Right kidney (tissue), 1 donor: ENCODE measurements at regions not wholly inside any gene's neighbourhood (a gene's known extent, or its start where the extent isn't known, plus 50 kb on each side); places are given as distances from the start of the nearest gene placed in this dataset.

Source experiments
- DNase-seq: peaks from one replicate; pipeline ENCODE4 v3.0.0-alpha.2; 2016

- no peak for DNase-seq
Observed at GRCh38 chr3:110767156-110767555, 304.5 kb upstream of the NECTIN3 start.

DNA sequence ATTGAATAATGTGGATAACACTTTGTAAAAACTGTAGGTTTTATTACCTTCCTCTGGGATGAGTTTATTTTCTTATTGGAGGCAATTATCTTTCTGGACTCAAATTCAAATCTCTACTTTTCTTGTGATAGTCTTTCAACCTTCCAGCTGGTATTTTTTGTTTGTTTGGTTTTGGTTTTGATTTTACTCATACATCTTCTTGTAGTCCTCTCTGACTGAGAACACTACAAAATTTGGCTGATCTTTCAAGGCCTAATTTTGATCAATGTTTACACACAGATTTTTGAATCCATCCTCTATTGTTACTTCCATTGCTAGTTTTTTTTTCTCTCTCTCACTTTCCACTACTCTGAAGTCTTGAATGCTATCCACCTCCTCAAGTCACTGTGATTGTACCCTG, 303.8 kb upstream of the NECTIN3 start:
- no peak for DNase-seq

GRCh38 chr3:110773413-110773954, 298.1 kb upstream of the NECTIN3 start:
- no peak for DNase-seq

- no peak for DNase-seq
Observed at GRCh38 chr3:110774496-110775265, 296.9 kb upstream of the NECTIN3 start.

GRCh38 chr3:110779581-110779980, 292.0 kb upstream of the NECTIN3 start:
- DNase-seq: no peak

GRCh38 chr3:110783541-110783940, 288.1 kb upstream of the NECTIN3 start:
- no peak for DNase-seq

DNA sequence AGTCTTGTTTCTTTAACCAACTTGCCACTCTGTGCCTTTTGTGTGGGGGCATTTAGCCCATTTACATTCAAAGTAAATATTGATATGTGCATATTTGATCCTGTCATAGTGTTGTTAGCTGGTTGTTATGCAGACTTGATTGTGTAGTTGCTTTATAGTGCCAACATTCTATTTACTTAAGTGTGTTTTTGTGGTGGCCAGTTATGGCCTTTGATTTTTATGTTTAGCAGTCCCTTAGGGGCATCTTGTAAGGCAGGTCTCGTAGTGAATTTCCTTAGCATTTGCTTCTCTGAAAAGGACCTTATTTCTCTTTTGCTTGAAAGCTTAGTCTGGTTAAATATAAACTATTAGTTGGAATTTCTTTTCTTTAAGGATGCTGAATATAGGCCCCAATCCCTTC, 282.8 kb upstream of the NECTIN3 start:
- DNase-seq: no peak

- DNase-seq: no peak
Observed at GRCh38 chr3:110789315-110789714, 282.3 kb upstream of the NECTIN3 start.

DNA sequence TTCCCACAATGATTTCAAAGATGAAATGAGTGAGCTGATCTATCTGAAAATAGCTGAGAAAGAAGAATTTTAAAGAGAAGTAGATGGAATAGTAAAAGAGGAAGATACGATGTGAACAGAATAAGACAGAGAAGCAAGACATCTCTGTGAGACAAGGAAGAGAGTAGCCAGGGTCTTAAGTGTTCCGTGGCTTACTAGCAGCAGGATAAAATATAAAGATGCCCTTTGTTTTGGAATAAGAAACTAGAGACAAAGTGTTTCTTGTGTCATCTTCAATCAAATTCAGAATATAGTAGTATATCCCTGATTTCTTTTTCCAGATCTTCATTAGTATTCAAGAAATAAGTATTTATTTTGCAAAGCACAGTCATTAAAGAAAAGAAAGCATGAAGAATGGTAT, 281.0 kb upstream of the NECTIN3 start:
- no peak for DNase-seq

- no peak for DNase-seq
Observed at GRCh38 chr3:110791995-110792686, 279.5 kb upstream of the NECTIN3 start.

DNA sequence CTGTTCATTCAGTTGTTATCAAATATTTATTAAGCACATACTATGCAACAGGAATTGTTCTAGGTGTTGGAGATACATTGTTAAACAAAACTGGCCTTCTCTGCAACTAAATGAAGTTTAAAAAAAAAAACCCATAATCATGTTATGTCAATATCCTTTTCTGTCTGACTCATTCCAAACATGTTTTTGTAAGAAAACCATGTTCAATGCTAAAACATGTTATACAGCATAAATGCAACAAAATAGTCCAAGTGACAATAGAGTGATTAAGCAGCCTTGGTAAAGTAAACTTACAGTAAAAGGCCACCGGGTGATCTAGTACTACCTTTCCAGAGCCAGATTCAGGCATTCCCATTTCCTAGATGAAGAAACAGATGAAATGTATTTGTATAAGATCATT, 278.0 kb upstream of the NECTIN3 start:
- DNase-seq: no peak

DNA sequence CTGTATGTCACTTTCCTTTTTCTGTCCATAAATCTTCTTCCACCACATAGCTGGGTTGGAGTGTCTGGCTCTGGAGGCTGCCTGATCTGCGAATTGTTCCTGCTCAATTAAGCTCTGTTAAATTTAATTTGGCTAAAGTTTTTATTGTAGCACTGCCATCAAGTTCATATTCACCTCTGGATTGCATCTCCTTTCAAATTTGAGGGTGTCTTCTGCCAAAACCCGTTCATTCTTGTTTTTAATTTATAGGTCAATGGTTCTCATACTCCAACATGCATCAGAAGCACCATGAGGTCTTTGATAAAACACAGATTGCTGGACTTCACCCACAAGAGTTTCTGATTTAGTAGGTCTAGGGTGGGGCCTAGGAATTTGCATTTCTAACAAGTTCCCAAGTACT, 276.5 kb upstream of the NECTIN3 start:
- no peak for DNase-seq

GRCh38 chr3:110799271-110799670, 272.3 kb upstream of the NECTIN3 start:
- DNase-seq: no peak

- no peak for DNase-seq
Observed at GRCh38 chr3:110804856-110805255, 266.8 kb upstream of the NECTIN3 start.

GRCh38 chr3:110806924-110807323, 264.7 kb upstream of the NECTIN3 start:
- DNase-seq: no peak

DNA sequence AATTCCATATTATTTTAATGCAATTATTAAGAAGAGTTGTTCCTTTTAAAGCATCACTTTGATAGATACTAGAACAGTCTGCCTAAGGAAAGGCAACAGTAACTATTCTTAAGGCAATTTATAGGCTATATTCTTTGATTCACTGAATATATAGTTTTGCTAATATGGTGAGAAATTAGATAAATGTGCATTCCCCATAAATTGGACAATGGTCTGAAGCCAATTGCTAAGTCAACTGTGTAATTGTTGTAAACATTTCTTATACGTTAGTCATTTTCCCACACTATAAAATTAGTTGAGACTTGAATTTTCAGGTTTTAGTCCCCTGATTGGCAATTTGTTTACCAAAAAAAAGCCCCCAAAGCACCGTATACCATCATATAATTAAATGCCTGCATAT, 263.0 kb upstream of the NECTIN3 start:
- DNase-seq: no peak

DNA sequence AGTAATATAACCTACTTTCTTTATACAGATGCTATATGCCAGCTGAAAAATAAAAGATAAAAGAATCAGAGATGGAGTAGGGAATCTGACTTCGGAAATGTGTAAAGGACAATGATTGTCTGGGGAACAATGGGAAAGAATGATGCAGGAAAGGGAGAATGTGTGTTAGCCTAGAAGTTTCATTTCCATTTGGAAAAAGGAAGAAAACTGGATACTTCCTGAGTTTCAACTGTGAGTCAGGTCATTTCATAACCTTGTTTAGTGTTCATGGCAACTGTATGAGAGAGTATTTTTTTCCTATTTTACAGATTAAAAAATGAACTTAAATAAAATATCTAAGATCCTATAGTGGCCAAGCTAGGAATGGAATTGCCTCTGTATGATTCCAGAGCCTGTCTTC, 261.3 kb upstream of the NECTIN3 start:
- DNase-seq: no peak

DNA sequence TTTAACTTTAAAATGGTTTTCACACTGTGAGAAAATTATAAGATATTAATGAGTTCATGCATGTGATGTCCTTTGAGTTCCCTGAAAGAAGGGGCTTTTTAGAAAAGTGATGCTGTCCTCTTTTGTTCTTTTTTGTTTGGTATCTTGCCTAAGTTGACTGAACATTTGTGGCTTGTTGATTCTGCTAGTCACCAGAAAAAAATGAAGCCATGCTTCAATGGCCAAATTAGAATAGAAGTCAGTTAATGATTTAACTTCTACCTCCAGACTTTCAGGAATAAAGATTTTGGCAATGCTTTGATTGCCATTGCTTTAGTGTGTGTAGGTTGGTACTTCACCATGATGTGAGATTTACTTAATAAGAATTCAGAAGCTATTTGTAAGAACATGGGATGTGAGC, 260.6 kb upstream of the NECTIN3 start:
- no peak for DNase-seq

GRCh38 chr3:110813541-110813940, 258.1 kb upstream of the NECTIN3 start:
- no peak for DNase-seq

- no peak for DNase-seq
Observed at GRCh38 chr3:110814170-110815007, 257.2 kb upstream of the NECTIN3 start.

DNA sequence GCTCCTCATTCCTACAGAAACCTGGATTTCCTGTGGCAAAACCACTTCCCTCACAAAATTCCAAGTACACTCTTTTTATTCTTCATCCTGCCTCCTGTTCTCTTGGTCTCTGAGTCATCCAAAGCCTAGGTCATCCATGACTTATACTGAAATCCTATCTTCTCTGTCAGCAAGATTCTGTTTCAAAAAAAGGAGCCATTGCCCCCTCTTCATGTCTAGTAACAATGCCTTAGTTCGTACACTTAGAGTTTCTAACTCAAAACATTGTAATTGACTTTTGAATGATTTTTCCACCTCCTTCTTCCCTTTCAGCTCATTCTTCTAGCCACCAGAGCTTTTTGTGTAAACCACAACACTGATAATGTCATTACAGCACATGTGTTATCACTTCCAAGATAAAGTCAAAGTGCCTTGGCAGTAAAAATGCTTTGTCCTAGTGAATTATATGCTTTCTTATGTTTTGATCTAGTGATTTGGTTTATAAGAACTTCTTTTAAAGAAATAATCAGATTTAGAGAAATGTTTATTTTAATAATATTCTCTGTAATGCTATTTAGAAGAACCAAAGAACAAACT, 256.5 kb upstream of the NECTIN3 start:
- no peak for DNase-seq

- DNase-seq: no peak
Observed at GRCh38 chr3:110816008-110816407, 255.6 kb upstream of the NECTIN3 start.

DNA sequence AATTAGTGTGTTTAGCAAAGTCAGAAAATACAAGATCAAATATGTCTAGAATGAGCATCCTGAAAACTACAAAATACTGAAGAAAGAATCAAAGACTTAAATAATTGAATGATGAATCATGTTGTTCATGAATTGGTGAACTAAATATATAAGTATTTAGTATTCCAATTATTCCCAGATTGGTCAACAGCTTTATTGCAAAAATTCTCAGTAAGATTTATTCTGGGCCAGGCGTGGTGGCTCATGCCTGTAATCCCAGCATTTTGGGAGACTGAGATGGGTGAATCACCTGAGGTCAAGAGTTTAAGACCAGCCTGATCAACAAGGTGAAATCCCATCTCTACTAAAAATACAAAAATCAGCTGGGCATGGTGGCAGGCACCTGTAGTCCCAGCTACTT, 250.0 kb upstream of the NECTIN3 start:
- no peak for DNase-seq
